C1 segment of cervical spinal cord (tissue), 14 donors: ENCODE measurements at regions not wholly inside any gene's neighbourhood (a gene's known extent, or its start where the extent isn't known, plus 50 kb on each side); places are given as distances from the start of the nearest gene placed in this dataset.
A peak's percentile ranks its signal among the peaks of the same experiment; 100 is the strongest.

Experiments used
- DNase-seq, 14 donors: peaks; one replicate each; lab custom pipeline; 2025; lab: John Stamatoyannopoulos, UW

DNA sequence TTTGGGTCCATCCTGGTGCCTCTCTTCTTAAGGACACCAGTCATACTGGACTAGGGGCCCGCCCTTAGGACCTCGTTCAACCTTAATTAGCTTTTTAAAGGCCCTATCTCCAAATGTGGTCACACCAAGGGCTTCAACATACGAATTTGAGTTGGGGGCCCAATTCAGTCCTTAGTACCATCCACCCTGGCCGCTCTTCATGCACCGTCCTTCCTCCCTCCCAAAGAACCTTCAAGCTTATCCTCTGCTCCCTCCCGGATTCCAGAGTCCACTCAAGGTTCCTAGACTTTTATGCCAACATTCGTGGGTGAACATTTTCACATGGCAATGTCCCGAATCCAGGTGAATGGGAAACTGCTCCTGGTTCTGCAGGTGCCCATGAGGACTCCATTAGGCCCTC is 201.3 kb upstream of the IGF1R start:
- DNase-seq, result no peak

GRCh38 chr15:98451236-98451635 is 197.1 kb upstream of the IGF1R start:
- DNase-seq, result no peak

DNA sequence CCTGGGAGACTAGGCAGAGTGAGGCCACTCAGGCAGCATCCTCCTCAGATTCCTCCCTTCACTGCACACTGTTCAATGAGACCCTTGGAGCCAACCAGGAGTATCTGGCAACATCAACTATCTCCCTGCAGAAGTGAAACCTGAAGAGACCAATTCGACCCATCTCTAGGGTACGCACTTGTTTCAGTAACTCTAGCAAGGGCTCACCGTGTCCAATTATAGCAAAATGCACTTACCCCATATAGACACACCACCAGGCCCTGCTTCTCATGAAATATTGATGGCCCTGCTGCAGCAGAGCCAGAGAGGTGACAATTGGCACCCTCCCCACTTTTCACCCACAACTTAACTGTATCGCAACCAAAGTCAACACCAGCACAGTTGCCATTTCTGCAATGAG is 196.1 kb upstream of the IGF1R start:
- no peak for DNase-seq

- DNase-seq, result no peak
Observed at GRCh38 chr15:98455904-98456303, 192.4 kb upstream of the IGF1R start.

DNA sequence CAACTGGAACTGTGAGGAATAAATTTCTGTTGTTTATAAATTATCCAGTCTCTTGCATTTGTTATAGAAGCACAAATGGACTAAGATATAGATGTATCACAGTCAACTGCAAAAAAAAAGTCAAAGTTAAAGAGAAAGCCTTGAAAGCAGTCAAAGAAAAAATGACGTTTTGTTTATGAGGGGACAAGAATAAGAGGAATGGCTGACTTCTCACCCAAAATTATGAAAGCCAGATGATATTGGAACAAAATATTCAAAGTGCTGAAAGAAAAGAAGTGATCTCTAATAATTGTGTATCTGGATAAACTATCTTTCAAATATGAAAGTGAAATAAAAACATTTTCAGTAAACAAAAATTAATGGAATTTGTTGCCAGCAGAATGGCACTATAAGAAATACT is 171.8 kb upstream of the IGF1R start:
- no peak for DNase-seq

- no peak for DNase-seq
Observed at GRCh38 chr15:98480844-98481243, 167.5 kb upstream of the IGF1R start.

- no peak for DNase-seq
Observed at GRCh38 chr15:98483575-98484130, 164.7 kb upstream of the IGF1R start.

GRCh38 chr15:98484914-98485313 is 163.4 kb upstream of the IGF1R start:
- no peak for DNase-seq

DNA sequence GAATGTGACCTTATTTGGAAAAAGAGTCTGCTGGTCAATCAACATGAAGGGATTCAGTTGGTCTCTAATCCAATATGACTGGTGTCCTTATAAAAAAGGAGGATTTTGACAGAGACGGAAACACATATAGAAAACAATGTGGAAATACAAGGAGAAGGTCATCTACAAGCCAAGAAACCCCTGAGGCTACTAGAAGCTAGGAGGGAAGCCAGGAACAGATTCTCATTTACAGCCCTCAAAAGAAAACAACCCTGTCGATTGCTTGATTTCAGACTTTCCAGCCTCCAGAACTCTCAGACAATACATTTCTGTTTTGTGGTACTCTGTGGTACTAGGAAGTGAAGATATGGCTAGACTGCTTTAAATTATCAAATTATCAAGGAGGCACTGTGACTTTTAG is 162.9 kb upstream of the IGF1R start:
- no peak for DNase-seq

GRCh38 chr15:98493966-98494511 is 154.3 kb upstream of the IGF1R start:
- no peak for DNase-seq

GRCh38 chr15:98501192-98501591 is 147.1 kb upstream of the IGF1R start:
- no peak for DNase-seq

GRCh38 chr15:98501632-98502031 is 146.7 kb upstream of the IGF1R start:
- DNase-seq, result no peak

- no peak for DNase-seq
Observed at GRCh38 chr15:98503970-98504369, 144.4 kb upstream of the IGF1R start.

- DNase-seq, result no peak
Observed at GRCh38 chr15:98504998-98505397, 143.3 kb upstream of the IGF1R start.

GRCh38 chr15:98505611-98506031 is 142.7 kb upstream of the IGF1R start:
- no peak for DNase-seq

GRCh38 chr15:98506172-98506571 is 142.2 kb upstream of the IGF1R start:
- no peak for DNase-seq

GRCh38 chr15:98506711-98507110 is 141.6 kb upstream of the IGF1R start:
- DNase-seq, result peak in 1 of 14 donors; percentile 23

DNA sequence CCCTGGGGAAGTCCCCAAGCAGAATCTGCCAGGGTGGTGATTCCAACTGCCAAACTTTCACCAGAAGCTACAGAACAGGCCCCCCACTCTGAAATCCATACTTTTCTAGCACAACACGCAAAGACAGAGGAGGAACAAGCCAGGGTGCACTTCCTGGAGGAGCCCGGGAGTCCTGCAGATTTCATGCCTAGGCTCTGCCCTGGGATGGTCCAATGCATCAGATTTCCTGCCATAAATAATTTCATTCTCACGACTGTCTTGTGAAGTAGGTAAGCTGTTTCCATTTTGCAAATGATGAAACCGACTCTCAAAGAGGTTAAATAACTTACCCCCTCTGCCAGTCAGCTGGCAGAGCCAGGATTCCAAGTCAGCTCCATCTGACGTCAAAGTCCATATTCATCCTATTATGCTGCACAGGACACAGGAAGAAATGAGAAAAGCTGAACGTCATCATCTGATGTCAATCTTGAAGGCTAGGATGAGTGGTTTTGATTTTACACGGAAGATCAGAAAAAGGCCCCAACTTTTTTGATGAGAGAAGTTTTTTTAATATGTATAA is 134.8 kb upstream of the IGF1R start:
- no peak for DNase-seq

GRCh38 chr15:98514034-98514622 is 134.2 kb upstream of the IGF1R start:
- DNase-seq, result no peak

- peak in 7 of 14 donors; percentile 2 to 51 (median 38) for DNase-seq
Observed at GRCh38 chr15:98518823-98519561, 129.3 kb upstream of the IGF1R start.

GRCh38 chr15:98519767-98520550 is 128.4 kb upstream of the IGF1R start:
- DNase-seq, result no peak

GRCh38 chr15:98522127-98522526 is 126.2 kb upstream of the IGF1R start:
- no peak for DNase-seq
